ENCODE measurements at regions not wholly inside any gene's neighbourhood (a gene's known extent, or its start where the extent isn't known, plus 50 kb on each side); places are given as distances from the start of the nearest gene placed in this dataset.

DNA sequence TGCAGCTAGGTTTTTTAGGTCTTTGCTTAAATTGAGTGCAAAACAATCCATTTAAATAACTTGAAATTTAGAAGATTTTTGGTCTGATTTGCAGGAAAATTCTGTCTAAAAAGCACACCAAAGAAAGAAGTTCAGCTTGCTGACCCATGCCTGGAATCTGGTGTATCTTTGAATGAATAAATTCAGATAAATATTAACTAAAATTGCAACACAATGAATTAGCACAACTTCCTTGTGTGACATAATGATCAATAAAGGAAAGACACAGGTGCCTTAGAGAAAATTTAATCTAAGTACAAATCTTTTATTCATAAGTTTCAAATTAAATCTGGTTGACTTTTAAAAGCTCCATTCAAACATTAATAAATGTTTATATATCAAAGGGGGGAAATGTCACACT, 791.5 kb upstream of the LCORL start:
- Histone ChIP-seq H3K36me3 (ENCODE audit: control insufficient read depth, insufficient read depth, low read length, severe bottlenecking) (no peaks in the 10 kb centered on the region), H3K9me3 (ENCODE audit: control insufficient read depth, low read length) (no peaks in the 10 kb centered on the region), H3K4me3 (ENCODE audit: low read length) (no peak overlapping the region), H3K27me3 (replicated peaks; ENCODE audit: control insufficient read depth, insufficient read depth, low read length) (no peaks in the 10 kb centered on the region), H3K4me1 (ENCODE audit: control insufficient read depth, insufficient read depth, low read length) (no peaks in the 10 kb centered on the region), H3K9ac (ENCODE audit: low read length) (no peak overlapping the region)
- DNase-seq (ENCODE audit: low read depth): no peak

DNA sequence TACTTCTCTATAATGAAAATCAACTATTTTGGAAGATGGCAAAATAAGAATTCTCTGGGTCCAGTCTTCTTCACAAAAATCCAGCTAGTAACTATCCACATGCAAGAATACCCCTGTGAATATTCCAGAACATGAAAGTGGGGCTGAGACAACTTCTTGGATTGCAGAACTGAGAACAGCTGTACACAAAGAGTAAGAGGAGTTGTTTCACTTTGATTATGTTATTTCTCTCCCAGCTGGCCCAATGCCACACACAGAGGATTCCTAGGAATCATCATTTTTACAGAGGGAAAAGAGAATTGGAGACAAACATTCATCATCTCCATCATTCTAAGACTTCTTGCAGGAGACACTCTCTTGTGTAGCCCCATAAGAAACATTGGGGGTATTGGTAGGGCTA, 782.2 kb upstream of the LCORL start:
- Histone ChIP-seq H3K4me3 (ENCODE audit: low read length) (no peak overlapping the region), H3K4me1 (ENCODE audit: control insufficient read depth, insufficient read depth, low read length) (no peaks in the 10 kb centered on the region), H3K27me3 (replicated peaks; ENCODE audit: control insufficient read depth, insufficient read depth, low read length) (no peaks in the 10 kb centered on the region), H3K36me3 (ENCODE audit: control insufficient read depth, insufficient read depth, low read length, severe bottlenecking) (no peaks in the 10 kb centered on the region), H3K9ac (ENCODE audit: low read length) (no peak overlapping the region), H3K9me3 (ENCODE audit: control insufficient read depth, low read length) (no peaks in the 10 kb centered on the region)
- no peak for DNase-seq (ENCODE audit: low read depth)

GRCh38 chr4:18798123-18798522, 776.6 kb upstream of the LCORL start:
- Histone ChIP-seq H3K36me3 (ENCODE audit: control insufficient read depth, insufficient read depth, low read length, severe bottlenecking) (no peaks in the 10 kb centered on the region), H3K4me1 (ENCODE audit: control insufficient read depth, insufficient read depth, low read length) (no peaks in the 10 kb centered on the region), H3K27me3 (replicated peaks; ENCODE audit: control insufficient read depth, insufficient read depth, low read length) (no peaks in the 10 kb centered on the region), H3K9ac (ENCODE audit: low read length) (no peak overlapping the region), H3K4me3 (ENCODE audit: low read length) (no peak overlapping the region), H3K9me3 (ENCODE audit: control insufficient read depth, low read length) (no peaks in the 10 kb centered on the region)
- DNase-seq (ENCODE audit: low read depth): no peak

DNA sequence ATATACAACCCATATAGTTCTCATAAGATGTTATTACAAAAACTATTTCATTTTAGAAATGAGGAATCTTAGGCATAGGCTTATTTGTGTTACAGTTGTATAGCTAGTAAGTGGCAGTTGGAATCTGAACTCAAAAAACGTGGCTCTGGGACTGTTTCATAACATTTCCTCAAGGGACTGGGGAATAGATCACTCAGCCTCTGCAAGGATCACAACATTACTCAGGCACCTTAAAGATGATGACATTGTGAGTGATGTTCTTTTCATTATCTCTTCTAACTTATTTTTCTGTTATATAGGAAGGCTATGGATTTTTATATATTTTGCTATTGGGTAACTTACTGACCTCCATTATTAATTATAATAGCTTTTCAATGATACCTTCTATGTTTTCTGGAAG, 774.2 kb upstream of the LCORL start:
- H3K9ac ChIP-seq (ENCODE audit: low read length): no peak overlapping the region
- no peaks in the 10 kb centered on the region for H3K4me1 ChIP-seq (ENCODE audit: control insufficient read depth, insufficient read depth, low read length)
- H3K36me3 ChIP-seq (ENCODE audit: control insufficient read depth, insufficient read depth, low read length, severe bottlenecking): no peaks in the 10 kb centered on the region
- DNase-seq (ENCODE audit: low read depth): no peak
- no peaks in the 10 kb centered on the region for H3K27me3 ChIP-seq (replicated peaks; ENCODE audit: control insufficient read depth, insufficient read depth, low read length)
- H3K4me3 ChIP-seq (ENCODE audit: low read length): no peak overlapping the region
- H3K9me3 ChIP-seq (ENCODE audit: control insufficient read depth, low read length): no peaks in the 10 kb centered on the region

GRCh38 chr4:18777190-18777930, 755.8 kb upstream of the LCORL start:
- Histone ChIP-seq H3K9ac (ENCODE audit: low read length) (no peak overlapping the region), H3K9me3 (ENCODE audit: control insufficient read depth, low read length) (no peaks in the 10 kb centered on the region), H3K27me3 (replicated peaks; ENCODE audit: control insufficient read depth, insufficient read depth, low read length) (no peaks in the 10 kb centered on the region), H3K36me3 (ENCODE audit: control insufficient read depth, insufficient read depth, low read length, severe bottlenecking) (no peaks in the 10 kb centered on the region), H3K4me3 (ENCODE audit: low read length) (no peak overlapping the region), H3K4me1 (ENCODE audit: control insufficient read depth, insufficient read depth, low read length) (no peaks in the 10 kb centered on the region)
- no peak for DNase-seq (ENCODE audit: low read depth)

GRCh38 chr4:18767921-18768320, 746.4 kb upstream of the LCORL start:
- Histone ChIP-seq H3K4me1 (ENCODE audit: control insufficient read depth, insufficient read depth, low read length) (no peaks in the 10 kb centered on the region), H3K9ac (ENCODE audit: low read length) (no peak overlapping the region), H3K27me3 (replicated peaks; ENCODE audit: control insufficient read depth, insufficient read depth, low read length) (no peaks in the 10 kb centered on the region), H3K36me3 (ENCODE audit: control insufficient read depth, insufficient read depth, low read length, severe bottlenecking) (no peaks in the 10 kb centered on the region), H3K4me3 (ENCODE audit: low read length) (no peak overlapping the region), H3K9me3 (ENCODE audit: control insufficient read depth, low read length) (peaks cover 3% of the 10 kb centered on the region)
- no peak for DNase-seq (ENCODE audit: low read depth)

DNA sequence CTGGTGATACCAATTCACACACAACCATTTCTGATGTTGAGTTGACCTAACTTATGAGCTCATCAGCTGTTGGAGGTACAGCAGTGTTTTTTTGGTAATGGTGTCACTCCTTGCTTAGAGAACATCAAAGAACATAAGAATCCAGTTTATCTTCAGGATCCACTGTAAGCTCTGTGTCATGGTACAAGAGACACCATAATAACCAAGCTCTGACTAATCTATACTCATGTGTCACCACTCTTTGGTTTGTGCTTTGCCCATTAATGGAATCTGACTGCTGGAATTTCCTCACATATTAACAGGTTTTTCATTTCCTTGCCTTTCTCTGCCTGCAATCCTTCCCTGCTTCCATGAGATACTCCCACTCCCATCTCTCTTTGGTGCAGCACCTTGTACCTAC, 735.1 kb upstream of the LCORL start:
- DNase-seq (ENCODE audit: low read depth): no peak
- Histone ChIP-seq H3K27me3 (replicated peaks; ENCODE audit: control insufficient read depth, insufficient read depth, low read length) (no peaks in the 10 kb centered on the region), H3K36me3 (ENCODE audit: control insufficient read depth, insufficient read depth, low read length, severe bottlenecking) (no peaks in the 10 kb centered on the region), H3K9ac (ENCODE audit: low read length) (no peak overlapping the region), H3K9me3 (ENCODE audit: control insufficient read depth, low read length) (no peaks in the 10 kb centered on the region), H3K4me1 (ENCODE audit: control insufficient read depth, insufficient read depth, low read length) (no peaks in the 10 kb centered on the region), H3K4me3 (ENCODE audit: low read length) (no peak overlapping the region)

GRCh38 chr4:18754180-18754579, 732.6 kb upstream of the LCORL start:
- Histone ChIP-seq H3K4me3 (ENCODE audit: low read length) (no peak overlapping the region), H3K9me3 (ENCODE audit: control insufficient read depth, low read length) (no peaks in the 10 kb centered on the region), H3K4me1 (ENCODE audit: control insufficient read depth, insufficient read depth, low read length) (no peaks in the 10 kb centered on the region), H3K36me3 (ENCODE audit: control insufficient read depth, insufficient read depth, low read length, severe bottlenecking) (no peaks in the 10 kb centered on the region), H3K27me3 (replicated peaks; ENCODE audit: control insufficient read depth, insufficient read depth, low read length) (no peaks in the 10 kb centered on the region), H3K9ac (ENCODE audit: low read length) (no peak overlapping the region)
- DNase-seq (ENCODE audit: low read depth): no peak

DNA sequence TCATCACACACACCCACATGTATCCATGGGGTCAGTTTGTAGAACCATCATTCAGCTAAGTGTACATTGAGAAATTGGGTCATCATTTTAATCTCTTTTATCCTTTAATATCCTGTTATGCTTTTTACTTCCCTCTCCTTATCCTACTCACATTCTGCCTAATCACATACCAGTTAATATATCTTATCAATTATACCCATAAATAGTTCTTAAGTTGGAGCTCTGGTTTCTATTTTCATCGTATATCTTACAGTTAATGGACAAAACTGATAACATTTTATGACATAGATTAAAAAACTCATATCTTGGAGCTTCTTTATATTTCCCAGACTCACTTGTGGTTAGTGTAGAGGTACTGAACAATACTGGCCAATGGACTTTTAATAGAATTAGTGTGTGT, 729.5 kb upstream of the LCORL start:
- Histone ChIP-seq H3K4me3 (ENCODE audit: low read length) (no peak overlapping the region), H3K36me3 (ENCODE audit: control insufficient read depth, insufficient read depth, low read length, severe bottlenecking) (no peaks in the 10 kb centered on the region), H3K9ac (ENCODE audit: low read length) (no peak overlapping the region), H3K9me3 (ENCODE audit: control insufficient read depth, low read length) (no peaks in the 10 kb centered on the region), H3K27me3 (replicated peaks; ENCODE audit: control insufficient read depth, insufficient read depth, low read length) (no peaks in the 10 kb centered on the region), H3K4me1 (ENCODE audit: control insufficient read depth, insufficient read depth, low read length) (no peaks in the 10 kb centered on the region)
- DNase-seq (ENCODE audit: low read depth): no peak

- H3K4me1 ChIP-seq (ENCODE audit: control insufficient read depth, insufficient read depth, low read length): no peaks in the 10 kb centered on the region
- no peak for DNase-seq (ENCODE audit: low read depth)
- no peaks in the 10 kb centered on the region for H3K36me3 ChIP-seq (ENCODE audit: control insufficient read depth, insufficient read depth, low read length, severe bottlenecking)
- H3K9me3 ChIP-seq (ENCODE audit: control insufficient read depth, low read length): no peaks in the 10 kb centered on the region
- no peaks in the 10 kb centered on the region for H3K27me3 ChIP-seq (replicated peaks; ENCODE audit: control insufficient read depth, insufficient read depth, low read length)
- no peak overlapping the region for H3K4me3 ChIP-seq (ENCODE audit: low read length)
- no peak overlapping the region for H3K9ac ChIP-seq (ENCODE audit: low read length)
These were observed 727.8 kb upstream of the LCORL start for GRCh38 chr4:18749391-18749790.

DNA sequence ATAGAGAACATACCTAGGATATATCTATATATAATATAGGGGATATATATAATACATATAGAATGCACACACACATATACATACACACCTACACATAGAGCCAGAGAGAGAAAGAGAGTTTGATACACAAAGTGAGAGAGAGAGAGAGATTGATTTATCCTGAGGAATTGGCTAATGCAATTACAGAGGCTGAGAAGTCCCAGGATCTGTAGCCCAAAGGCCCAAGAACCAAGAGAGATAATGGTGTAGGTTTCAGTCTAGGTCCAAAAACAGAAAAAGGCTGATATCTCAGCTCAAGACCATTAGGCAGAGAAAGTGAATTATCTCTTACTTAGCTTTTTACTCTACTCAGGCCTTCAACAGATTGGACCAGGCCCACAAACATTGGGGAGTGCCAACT, 715.0 kb upstream of the LCORL start:
- no peaks in the 10 kb centered on the region for H3K36me3 ChIP-seq (ENCODE audit: control insufficient read depth, insufficient read depth, low read length, severe bottlenecking)

DNA sequence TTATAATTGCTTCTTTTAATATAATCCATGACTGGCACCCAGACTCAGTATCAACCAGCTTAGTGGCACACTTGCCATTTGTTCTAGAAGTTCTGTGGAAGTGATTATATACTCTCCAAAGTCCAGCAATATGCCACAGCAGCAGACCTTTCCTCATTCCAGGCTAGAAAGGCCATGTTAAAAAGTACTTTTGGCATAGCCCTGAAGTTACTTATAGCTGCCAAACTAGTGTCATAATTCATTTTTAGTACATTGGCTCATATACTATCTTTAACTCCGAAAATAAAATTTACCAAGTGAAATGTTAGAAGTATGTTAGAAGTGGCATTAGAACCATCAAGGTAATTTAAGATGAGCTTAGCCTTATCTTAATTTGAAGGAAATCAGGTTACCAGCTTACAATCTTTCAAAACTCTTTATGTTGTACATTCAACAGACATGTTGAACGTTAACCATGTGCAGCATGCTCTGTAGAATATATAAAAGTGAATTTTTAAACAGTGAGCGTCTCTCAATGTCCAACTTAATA, 714.2 kb upstream of the LCORL start:
- Histone ChIP-seq H3K27me3 (replicated peaks; ENCODE audit: control insufficient read depth, insufficient read depth, low read length) (no peaks in the 10 kb centered on the region), H3K9me3 (ENCODE audit: control insufficient read depth, low read length) (no peaks in the 10 kb centered on the region), H3K4me1 (ENCODE audit: control insufficient read depth, insufficient read depth, low read length) (no peaks in the 10 kb centered on the region), H3K9ac (ENCODE audit: low read length) (no peak overlapping the region), H3K4me3 (ENCODE audit: low read length) (no peak overlapping the region), H3K36me3 (ENCODE audit: control insufficient read depth, insufficient read depth, low read length, severe bottlenecking) (no peaks in the 10 kb centered on the region)
- no peak for DNase-seq (ENCODE audit: low read depth)

More for the DNA sequence above, 715.0 kb upstream of the LCORL start:
- no peak for DNase-seq (ENCODE audit: low read depth)
- no peak overlapping the region for H3K4me3 ChIP-seq (ENCODE audit: low read length)
- no peaks in the 10 kb centered on the region for H3K27me3 ChIP-seq (replicated peaks; ENCODE audit: control insufficient read depth, insufficient read depth, low read length)
- no peaks in the 10 kb centered on the region for H3K9me3 ChIP-seq (ENCODE audit: control insufficient read depth, low read length)
- H3K9ac ChIP-seq (ENCODE audit: low read length): no peak overlapping the region
- no peaks in the 10 kb centered on the region for H3K4me1 ChIP-seq (ENCODE audit: control insufficient read depth, insufficient read depth, low read length)
